Panc1 (cell line): ENCODE measurements at regions not wholly inside any gene's neighbourhood (a gene's known extent, or its start where the extent isn't known, plus 50 kb on each side); places are given as distances from the start of the nearest gene placed in this dataset.

Source experiments
- ATAC-seq: fragments of 200-7000 bp; cut with Tn5 transposase; 2 replicates; pipeline ENCODE4 v1.9.1; 2020; ENCODE audit warnings: mild to moderate bottlenecking, moderate library complexity
- BruUV-seq: library from RNA; stranded (reverse); fragments of 400-500 nt; replicated peaks from 2 replicates; lab custom pipeline; 2021; lab: Mats Ljungman, UMichigan
- CTCF ChIA-PET: fragments of 300-600 bp; sonication (Branson Sonifier 250); formaldehyde crosslinking; loops from one replicate; lab custom pipeline; 2022; ENCODE audit warnings: antibody characterized with exemption; lab: Charles Lee
- POLR2A ChIA-PET: fragments of 300-600 bp; sonication (Branson Sonifier 250); formaldehyde crosslinking; loops from one replicate; lab custom pipeline; 2022; ENCODE audit warnings: antibody characterized with exemption; lab: Charles Lee
- DNase-seq: peaks from one replicate; pipeline ENCODE4 v3.0.0-alpha.2; 2010; ENCODE audit warnings: low read depth, low spot score
- H3K27ac ChIP-seq: 2 replicates; pipeline ENCODE4 v1.5.1; 2011; ENCODE audit warnings: mild to moderate bottlenecking, low read length, inconsistent platforms
- H3K27me3 ChIP-seq: fragments of 200-500 bp; sonication (Bioruptor generic); 2 replicates; pipeline ENCODE4 v1.6.0; 2014; ENCODE audit warnings: low read length, inconsistent platforms; ENCODE audit not compliant: control insufficient read depth, insufficient read depth
- H3K36me3 ChIP-seq: fragments of 200-500 bp; sonication (Bioruptor generic); 2 replicates; pipeline ENCODE4 v1.5.1; 2014; ENCODE audit warnings: inconsistent platforms, mild to moderate bottlenecking, low read length, moderate library complexity; ENCODE audit not compliant: control insufficient read depth, insufficient read depth
- H3K4me1 ChIP-seq: 2 replicates; pipeline ENCODE4 v1.5.1; 2011; ENCODE audit warnings: inconsistent platforms, mild to moderate bottlenecking, low read length, moderate library complexity; ENCODE audit not compliant: control insufficient read depth, insufficient read depth
- H3K4me3 ChIP-seq, 2 experiments: 2 replicates each; pipeline ENCODE4 v1.5.1; 2011 to 2012; ENCODE audit warnings: low read depth in 2 of 2, low read length in 2 of 2, mild to moderate bottlenecking in 2 of 2, inconsistent platforms in 1 of 2, moderate library complexity in 1 of 2
- H3K9me3 ChIP-seq: fragments of 200-500 bp; sonication (Bioruptor generic); 2 replicates; pipeline ENCODE4 v1.5.1; 2014; ENCODE audit warnings: low read depth, mild to moderate bottlenecking, inconsistent platforms, low read length, moderate library complexity; ENCODE audit not compliant: control insufficient read depth, insufficient read depth
- CTCF ChIP-seq: fragments of 450-650 bp; IDR thresholded peaks from 2 replicates; pipeline ENCODE4 v1.5.1; 2017; ENCODE audit warnings: mild to moderate bottlenecking
- POLR2AphosphoS5 ChIP-seq: IDR thresholded peaks from 2 replicates; pipeline ENCODE4 v1.6.1; 2012; ENCODE audit warnings: mild to moderate bottlenecking, low read depth, low read length, moderate library complexity
- REST ChIP-seq, 2 experiments: IDR thresholded peaks; 2 replicates each; pipeline ENCODE4 v1.6.1; 2011 to 2012; ENCODE audit warnings: low read depth in 2 of 2, control low read depth in 1 of 2, low read length in 1 of 2, mild to moderate bottlenecking in 1 of 2, moderate library complexity in 1 of 2; ENCODE audit not compliant: insufficient read depth in 1 of 2
- SIN3A ChIP-seq: IDR thresholded peaks from 2 replicates; pipeline ENCODE4 v1.6.1; 2012; ENCODE audit warnings: low read depth, mild to moderate bottlenecking, low read length, moderate library complexity, borderline replicate concordance; ENCODE audit not compliant: insufficient read depth
- TCF7L2 ChIP-seq: IDR thresholded peaks from 2 replicates; pipeline ENCODE4 v1.6.1; 2011; ENCODE audit warnings: mild to moderate bottlenecking, low read depth, low read length, inconsistent platforms
- in situ Hi-C: cut with HindIII; loops from 2 replicates; pipeline ENCODE4 v1.10.0; 2016; ENCODE audit warnings: low sequenced_read_pairs, low pct_unique_long_range_greater_than_20kb
- intact Hi-C: fragments of 100-400 bp; cut with micrococcal nuclease; formaldehyde crosslinking; loops from one replicate; pipeline ENCODE4 v1.10.0; 2022; ENCODE audit not compliant: unreplicated experiment

- no TSS peak for BruUV-seq
- intact Hi-C loops: no loop called here
- in situ Hi-C loops: no loop called here
- CTCF ChIA-PET: no interaction called here
- TF ChIP-seq TCF7L2 (no peak), SIN3A (no peak), POLR2AphosphoS5 (no peak), REST (IDR thresholded peaks at IDR 0.05; ENCODE audit: insufficient read depth in 1 of 2, low read depth in 2 of 2, low read length in 1 of 2) (no peak), CTCF (no peak)
- POLR2A ChIA-PET: no interaction called here
- H3K4me3 ChIP-seq: no peak overlapping the region
- H3K4me1 ChIP-seq: no peaks in the 10 kb centered on the region
- no peaks in the 10 kb centered on the region for H3K9me3 ChIP-seq
- H3K27me3 ChIP-seq: no peaks in the 10 kb centered on the region
- no peak for DNase-seq
- H3K27ac ChIP-seq: no peak overlapping the region
- ATAC-seq: no peak
- no peaks in the 10 kb centered on the region for H3K36me3 ChIP-seq
Observed at GRCh38 chr5:12910641-12911040, 1006.4 kb upstream of the CTNND2 start.

GRCh38 chr5:12902611-12903010 lies 998.4 kb upstream of the CTNND2 start:
- no peaks in the 10 kb centered on the region for H3K27me3 ChIP-seq
- H3K36me3 ChIP-seq: no peaks in the 10 kb centered on the region
- TF ChIP-seq REST (IDR thresholded peaks at IDR 0.05; ENCODE audit: insufficient read depth in 1 of 2, low read depth in 2 of 2, low read length in 1 of 2) (no peak), SIN3A (no peak), POLR2AphosphoS5 (no peak), CTCF (no peak), TCF7L2 (no peak)
- in situ Hi-C loops (no loop called here), intact Hi-C loops (no loop called here)
- BruUV-seq: no TSS peak
- no peak overlapping the region for H3K4me3 ChIP-seq
- H3K27ac ChIP-seq: no peak overlapping the region
- DNase-seq (no peak), ATAC-seq (no peak)
- POLR2A ChIA-PET: no interaction called here
- no peaks in the 10 kb centered on the region for H3K4me1 ChIP-seq
- CTCF ChIA-PET: no interaction called here
- no peaks in the 10 kb centered on the region for H3K9me3 ChIP-seq
